Suprapubic skin (tissue), 4 donors: ENCODE measurements at regions not wholly inside any gene's neighbourhood (a gene's known extent, or its start where the extent isn't known, plus 50 kb on each side); places are given as distances from the start of the nearest gene placed in this dataset.
"Not testable (repeated sequence)": the region's sequence is repeated elsewhere in the genome, so short reads cannot be mapped to it uniquely, and the experiment has no call there.

Experiments used
- EP300 ChIP-seq: sonication (generic); formaldehyde crosslinking; IDR thresholded peaks from one replicate; pipeline ENCODE4 v1.6.1; 2017; ENCODE audit warnings: antibody characterized with exemption
- POLR2A ChIP-seq, 2 donors: fragments of 450-650 bp; IDR thresholded peaks; one replicate each; pipeline ENCODE4 v1.6.1; 2017; ENCODE audit warnings: antibody characterized with exemption in 2 of 2, mild to moderate bottlenecking in 2 of 2, moderate library complexity in 2 of 2
- POLR2AphosphoS5 ChIP-seq, 3 donors: sonication (generic); formaldehyde crosslinking; IDR thresholded peaks; one replicate each; pipeline ENCODE4 v1.6.1; 2017; ENCODE audit warnings: antibody characterized with exemption in 3 of 3
- TF ChIP-seq, protein P1 (sequence below), 2 donors: fragments of 200-600 bp in 1 of 2; fragments of 450-650 bp in 1 of 2; sonication (generic) in 1 of 2; IDR thresholded peaks; one replicate each; pipeline ENCODE4 v1.5.1; 2016 to 2019; ENCODE audit warnings: antibody characterized with exemption in 2 of 2, mild to moderate bottlenecking in 1 of 2, moderate library complexity in 1 of 2

DNA sequence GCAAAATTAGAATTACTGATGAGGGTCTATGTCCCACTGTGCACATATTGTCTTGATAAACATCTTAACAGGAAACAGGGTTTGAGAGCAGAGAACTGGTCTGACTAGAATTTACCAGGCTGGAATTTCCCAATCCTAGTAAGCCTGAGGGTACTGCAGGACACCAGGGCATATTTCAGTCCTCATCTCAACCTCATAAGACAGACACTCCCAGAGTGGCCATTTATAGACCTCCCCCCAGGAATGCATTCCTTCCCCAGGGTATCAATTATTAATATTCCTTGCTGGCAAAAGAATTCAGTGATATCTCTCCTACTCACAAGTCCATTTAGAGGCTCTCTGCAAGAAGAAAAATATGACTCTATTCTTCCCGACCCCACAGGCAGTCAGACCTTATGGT lies 325.1 kb upstream of the KLF3 start:
- TF ChIP-seq, protein P1, sequence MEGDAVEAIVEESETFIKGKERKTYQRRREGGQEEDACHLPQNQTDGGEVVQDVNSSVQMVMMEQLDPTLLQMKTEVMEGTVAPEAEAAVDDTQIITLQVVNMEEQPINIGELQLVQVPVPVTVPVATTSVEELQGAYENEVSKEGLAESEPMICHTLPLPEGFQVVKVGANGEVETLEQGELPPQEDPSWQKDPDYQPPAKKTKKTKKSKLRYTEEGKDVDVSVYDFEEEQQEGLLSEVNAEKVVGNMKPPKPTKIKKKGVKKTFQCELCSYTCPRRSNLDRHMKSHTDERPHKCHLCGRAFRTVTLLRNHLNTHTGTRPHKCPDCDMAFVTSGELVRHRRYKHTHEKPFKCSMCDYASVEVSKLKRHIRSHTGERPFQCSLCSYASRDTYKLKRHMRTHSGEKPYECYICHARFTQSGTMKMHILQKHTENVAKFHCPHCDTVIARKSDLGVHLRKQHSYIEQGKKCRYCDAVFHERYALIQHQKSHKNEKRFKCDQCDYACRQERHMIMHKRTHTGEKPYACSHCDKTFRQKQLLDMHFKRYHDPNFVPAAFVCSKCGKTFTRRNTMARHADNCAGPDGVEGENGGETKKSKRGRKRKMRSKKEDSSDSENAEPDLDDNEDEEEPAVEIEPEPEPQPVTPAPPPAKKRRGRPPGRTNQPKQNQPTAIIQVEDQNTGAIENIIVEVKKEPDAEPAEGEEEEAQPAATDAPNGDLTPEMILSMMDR (IDR thresholded peaks at IDR 0.05): not testable (repeated sequence)
- TF ChIP-seq POLR2A (IDR thresholded peaks at IDR 0.05); EP300; POLR2AphosphoS5 (IDR thresholded peaks at IDR 0.05): not testable (repeated sequence)
